ENCODE measurements at regions not wholly inside any gene's neighbourhood (a gene's known extent, or its start where the extent isn't known, plus 50 kb on each side); places are given as distances from the start of the nearest gene placed in this dataset.

- no peak for DNase-seq (ENCODE audit: low read depth)
Observed at GRCh38 chr12:78406828-78407227, 457.7 kb upstream of the SYT1 start.

- DNase-seq (ENCODE audit: low read depth): no peak
Observed at GRCh38 chr12:78407722-78408121, 456.9 kb upstream of the SYT1 start.

- DNase-seq (ENCODE audit: low read depth): no peak
Observed at GRCh38 chr12:78414071-78414470, 450.5 kb upstream of the SYT1 start.

GRCh38 chr12:78418919-78419318 is 445.7 kb upstream of the SYT1 start:
- no peak for DNase-seq (ENCODE audit: low read depth)

- DNase-seq (ENCODE audit: low read depth): no peak
Observed at GRCh38 chr12:78419513-78419912, 445.1 kb upstream of the SYT1 start.

- no peak for DNase-seq (ENCODE audit: low read depth)
Observed at GRCh38 chr12:78420991-78421390, 443.6 kb upstream of the SYT1 start.

GRCh38 chr12:78430551-78430950 is 434.0 kb upstream of the SYT1 start:
- DNase-seq (ENCODE audit: low read depth): no peak

- no peak for DNase-seq (ENCODE audit: low read depth)
Observed at GRCh38 chr12:78431931-78432330, 432.6 kb upstream of the SYT1 start.

- DNase-seq (ENCODE audit: low read depth): no peak
Observed at GRCh38 chr12:78439666-78440065, 424.9 kb upstream of the SYT1 start.

GRCh38 chr12:78441737-78442453 is 422.7 kb upstream of the SYT1 start:
- no peak for DNase-seq (ENCODE audit: low read depth)

- DNase-seq (ENCODE audit: low read depth): no peak
Observed at GRCh38 chr12:78442454-78442801, 422.1 kb upstream of the SYT1 start.

- no peak for DNase-seq (ENCODE audit: low read depth)
Observed at GRCh38 chr12:78446555-78446954, 418.0 kb upstream of the SYT1 start.

- DNase-seq (ENCODE audit: low read depth): no peak
Observed at GRCh38 chr12:78447373-78447772, 417.2 kb upstream of the SYT1 start.

- no peak for DNase-seq (ENCODE audit: low read depth)
Observed at GRCh38 chr12:78448692-78449091, 415.9 kb upstream of the SYT1 start.

GRCh38 chr12:78455991-78456390 is 408.6 kb upstream of the SYT1 start:
- DNase-seq (ENCODE audit: low read depth): no peak

- DNase-seq (ENCODE audit: low read depth): peak; percentile 37
Observed at GRCh38 chr12:78457938-78458337, 406.6 kb upstream of the SYT1 start.

GRCh38 chr12:78470354-78471195 is 394.0 kb upstream of the SYT1 start:
- no peak for DNase-seq (ENCODE audit: low read depth)

GRCh38 chr12:78473136-78473535 is 391.4 kb upstream of the SYT1 start:
- DNase-seq (ENCODE audit: low read depth): no peak

- DNase-seq (ENCODE audit: low read depth): no peak
Observed at GRCh38 chr12:78473561-78473960, 391.0 kb upstream of the SYT1 start.

- no peak for DNase-seq (ENCODE audit: low read depth)
Observed at GRCh38 chr12:78483767-78484315, 380.7 kb upstream of the SYT1 start.

GRCh38 chr12:78489990-78490389 is 374.6 kb upstream of the SYT1 start:
- DNase-seq (ENCODE audit: low read depth): no peak

- DNase-seq (ENCODE audit: low read depth): no peak
Observed at GRCh38 chr12:78490861-78491260, 373.7 kb upstream of the SYT1 start.

- DNase-seq (ENCODE audit: low read depth): no peak
Observed at GRCh38 chr12:78494911-78495310, 369.7 kb upstream of the SYT1 start.

Measured in non-pigmented ciliary epithelial cell (primary cell).